Fibroblast of lung (primary cell): ENCODE measurements at regions not wholly inside any gene's neighbourhood (a gene's known extent, or its start where the extent isn't known, plus 50 kb on each side); places are given as distances from the start of the nearest gene placed in this dataset.

Experiments used
- DNase-seq, 2 donors: peaks; one replicate each; pipeline versions ENCODE4 v3.0.0 to v3.0.0-alpha.2; 2010; ENCODE audit warnings: low read depth in 2 of 2
- H2AFZ ChIP-seq: 2 replicates; pipeline ENCODE4 v1.5.1; 2012; ENCODE audit warnings: low read length, control low read depth, inconsistent platforms
- H3K27ac ChIP-seq: 2 replicates; pipeline ENCODE4 v1.5.1; 2011; ENCODE audit warnings: low read length, control low read depth; ENCODE audit not compliant: insufficient read depth
- H3K27me3 ChIP-seq: 2 replicates; pipeline ENCODE4 v1.5.1; 2011; ENCODE audit warnings: mild to moderate bottlenecking, low read length; ENCODE audit not compliant: control insufficient read depth, insufficient read depth
- H3K36me3 ChIP-seq: 2 replicates; pipeline ENCODE4 v1.5.1; 2011; ENCODE audit warnings: low read length; ENCODE audit not compliant: control insufficient read depth, insufficient read depth
- H3K4me1 ChIP-seq: 2 replicates; pipeline ENCODE4 v1.5.1; 2011; ENCODE audit warnings: low read length; ENCODE audit not compliant: control insufficient read depth, insufficient read depth; ENCODE audit errors: extremely low read depth
- H3K4me2 ChIP-seq: 2 replicates; pipeline ENCODE4 v1.5.1; 2011; ENCODE audit warnings: low read length, control low read depth; ENCODE audit not compliant: insufficient read depth; ENCODE audit errors: extremely low read depth
- H3K4me3 ChIP-seq, 4 experiments: fragments of 200-600 bp in 1 of 4; sonication (generic) in 1 of 4; replicated peaks in 1 of 4; 2 replicates each; pipeline ENCODE4 v1.5.1; 2011 to 2016; ENCODE audit warnings: low read length in 4 of 4, low read depth in 3 of 4, mild to moderate bottlenecking in 3 of 4, control low read depth in 2 of 4, inconsistent platforms in 1 of 4, mixed read lengths in 1 of 4; ENCODE audit not compliant: insufficient read depth in 1 of 4; ENCODE audit errors: control extremely low read depth in 1 of 4
- H3K79me2 ChIP-seq: 2 replicates; pipeline ENCODE4 v1.5.1; 2012; ENCODE audit warnings: mild to moderate bottlenecking, low read length, inconsistent platforms; ENCODE audit not compliant: control insufficient read depth, insufficient read depth
- H3K9ac ChIP-seq: 2 replicates; pipeline ENCODE4 v1.5.1; 2011; ENCODE audit warnings: mild to moderate bottlenecking, low read length, control low read depth; ENCODE audit not compliant: insufficient read depth
- H3K9me3 ChIP-seq: 2 replicates; pipeline ENCODE4 v1.5.1; 2012; ENCODE audit warnings: low read depth, low read length; ENCODE audit not compliant: control insufficient read depth, insufficient read depth
- H4K20me1 ChIP-seq: 2 replicates; pipeline ENCODE4 v1.5.1; 2011; ENCODE audit warnings: low read length; ENCODE audit not compliant: control insufficient read depth, insufficient read depth; ENCODE audit errors: extremely low read depth
- EZH2 ChIP-seq: IDR thresholded peaks from 2 replicates; pipeline ENCODE4 v1.5.1; 2012; ENCODE audit warnings: low read length, control low read depth, mild to moderate bottlenecking; ENCODE audit errors: missing control alignments
- TF ChIP-seq, protein P1 (sequence below), 2 donors: IDR thresholded peaks in 1 of 2; conservative IDR thresholded peaks in 1 of 2; 1 replicate in 1 of 2; 2 replicates in 1 of 2; pipeline ENCODE4 v1.5.1; 2011 to 2012; ENCODE audit warnings: low read length in 2 of 2, control low read depth in 1 of 2, inconsistent platforms in 1 of 2, low read depth in 1 of 2, mild to moderate bottlenecking in 1 of 2

DNA sequence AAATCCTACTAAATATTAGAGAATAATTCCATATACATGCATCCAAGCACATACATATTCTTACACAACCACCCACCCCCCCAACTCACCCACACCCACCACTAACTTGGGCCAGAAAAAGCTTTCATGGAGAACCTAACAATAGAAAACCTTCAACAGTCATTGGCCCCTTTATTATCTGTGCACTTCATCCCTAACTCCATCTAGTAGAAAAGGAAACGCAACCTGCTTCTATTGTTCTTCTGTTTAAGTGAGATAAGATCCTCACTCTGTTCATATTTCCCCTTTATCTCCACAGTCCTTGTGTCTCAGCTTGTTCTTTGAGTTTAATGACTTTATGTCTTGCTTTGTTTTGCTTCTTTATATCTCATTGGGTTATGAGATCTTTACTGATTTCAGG, 1740.2 kb upstream of the CELF4 start:
- no peak overlapping the region for H3K4me3 ChIP-seq
- no peaks in the 10 kb centered on the region for H4K20me1 ChIP-seq
- H3K27me3 ChIP-seq, result no peaks in the 10 kb centered on the region
- TF ChIP-seq, protein P1, sequence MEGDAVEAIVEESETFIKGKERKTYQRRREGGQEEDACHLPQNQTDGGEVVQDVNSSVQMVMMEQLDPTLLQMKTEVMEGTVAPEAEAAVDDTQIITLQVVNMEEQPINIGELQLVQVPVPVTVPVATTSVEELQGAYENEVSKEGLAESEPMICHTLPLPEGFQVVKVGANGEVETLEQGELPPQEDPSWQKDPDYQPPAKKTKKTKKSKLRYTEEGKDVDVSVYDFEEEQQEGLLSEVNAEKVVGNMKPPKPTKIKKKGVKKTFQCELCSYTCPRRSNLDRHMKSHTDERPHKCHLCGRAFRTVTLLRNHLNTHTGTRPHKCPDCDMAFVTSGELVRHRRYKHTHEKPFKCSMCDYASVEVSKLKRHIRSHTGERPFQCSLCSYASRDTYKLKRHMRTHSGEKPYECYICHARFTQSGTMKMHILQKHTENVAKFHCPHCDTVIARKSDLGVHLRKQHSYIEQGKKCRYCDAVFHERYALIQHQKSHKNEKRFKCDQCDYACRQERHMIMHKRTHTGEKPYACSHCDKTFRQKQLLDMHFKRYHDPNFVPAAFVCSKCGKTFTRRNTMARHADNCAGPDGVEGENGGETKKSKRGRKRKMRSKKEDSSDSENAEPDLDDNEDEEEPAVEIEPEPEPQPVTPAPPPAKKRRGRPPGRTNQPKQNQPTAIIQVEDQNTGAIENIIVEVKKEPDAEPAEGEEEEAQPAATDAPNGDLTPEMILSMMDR (conservative IDR thresholded peaks at IDR 0.05 in 1 of 2, IDR thresholded peaks at IDR 0.05 in 1 of 2; ENCODE audit: low read depth in 1 of 2, low read length in 2 of 2), result no peak
- TF ChIP-seq EZH2, result no peak
- H3K4me1 ChIP-seq, result no peaks in the 10 kb centered on the region
- H3K9me3 ChIP-seq, result no peaks in the 10 kb centered on the region
- H3K4me2 ChIP-seq, result no peak overlapping the region
- DNase-seq, result no peak
- H3K79me2 ChIP-seq, result no peaks in the 10 kb centered on the region
- H3K9ac ChIP-seq, result no peak overlapping the region
- no peak overlapping the region for H3K27ac ChIP-seq
- no peaks in the 10 kb centered on the region for H3K36me3 ChIP-seq
- no peak overlapping the region for H2AFZ ChIP-seq

- Histone ChIP-seq H4K20me1 (no peaks in the 10 kb centered on the region), H3K36me3 (no peaks in the 10 kb centered on the region), H3K27me3 (no peaks in the 10 kb centered on the region), H2AFZ (no peak overlapping the region), H3K4me3 (no peak overlapping the region), H3K4me1 (no peaks in the 10 kb centered on the region), H3K9ac (no peak overlapping the region), H3K79me2 (no peaks in the 10 kb centered on the region), H3K9me3 (no peaks in the 10 kb centered on the region), H3K4me2 (no peak overlapping the region), H3K27ac (no peak overlapping the region)
- no peak for DNase-seq
- no peak for TF ChIP-seq EZH2
- TF ChIP-seq, protein P1 (conservative IDR thresholded peaks at IDR 0.05 in 1 of 2, IDR thresholded peaks at IDR 0.05 in 1 of 2; ENCODE audit: low read depth in 1 of 2, low read length in 2 of 2), result no peak
Measured at GRCh38 chr18:39302481-39302880, 1736.9 kb upstream of the CELF4 start.

DNA sequence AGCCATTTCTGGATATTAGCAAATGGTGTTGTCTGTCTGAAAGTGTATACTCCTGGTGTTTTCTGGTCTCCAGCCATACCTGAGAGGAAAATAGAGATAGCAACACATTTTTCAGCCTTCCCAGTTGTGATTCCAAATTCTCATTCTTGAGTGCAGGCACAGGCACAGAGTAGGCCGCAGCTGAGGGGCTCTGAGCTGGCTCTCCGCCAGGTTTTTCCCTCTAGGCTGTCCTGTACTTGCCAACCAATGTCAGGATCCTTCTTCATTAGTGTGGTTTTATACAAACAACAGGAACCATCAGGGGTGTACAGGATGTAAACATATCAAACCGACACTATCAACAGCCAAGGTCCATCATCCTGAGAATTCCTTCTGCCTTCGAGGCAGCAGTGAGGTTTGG, 1733.6 kb upstream of the CELF4 start:
- no peaks in the 10 kb centered on the region for H4K20me1 ChIP-seq
- no peak overlapping the region for H2AFZ ChIP-seq
- no peak overlapping the region for H3K4me3 ChIP-seq
- no peaks in the 10 kb centered on the region for H3K4me1 ChIP-seq
- H3K9me3 ChIP-seq, result no peaks in the 10 kb centered on the region
- no peaks in the 10 kb centered on the region for H3K27me3 ChIP-seq
- H3K9ac ChIP-seq, result no peak overlapping the region
- H3K79me2 ChIP-seq, result no peaks in the 10 kb centered on the region
- DNase-seq, result no peak
- no peaks in the 10 kb centered on the region for H3K36me3 ChIP-seq
- TF ChIP-seq, protein P1 (conservative IDR thresholded peaks at IDR 0.05 in 1 of 2, IDR thresholded peaks at IDR 0.05 in 1 of 2; ENCODE audit: low read depth in 1 of 2, low read length in 2 of 2), result no peak
- no peak for TF ChIP-seq EZH2
- no peak overlapping the region for H3K27ac ChIP-seq
- no peak overlapping the region for H3K4me2 ChIP-seq
